GM23338 (cell line): ENCODE measurements at regions not wholly inside any gene's neighbourhood (a gene's known extent, or its start where the extent isn't known, plus 50 kb on each side); places are given as distances from the start of the nearest gene placed in this dataset.

Experiments
- CREB1 ChIP-seq: fragments of 250-450 bp; sonication (Bioruptor Pico); IDR thresholded peaks from 2 replicates; pipeline ENCODE4 v1.5.0; 2020; ENCODE audit warnings: low read depth, mild to moderate bottlenecking, moderate library complexity
- CTCF ChIP-seq, 2 experiments: fragments of 200-600 bp in 1 of 2; sonication (generic) in 1 of 2; conservative IDR thresholded peaks; 2 replicates each; pipeline versions ENCODE4 v1.5.1 to v1.6.1; 2016 to 2017; ENCODE audit warnings: antibody characterized with exemption in 2 of 2, low read depth in 2 of 2, mild to moderate bottlenecking in 2 of 2, moderate library complexity in 1 of 2
- REST ChIP-seq: IDR thresholded peaks from one replicate; pipeline ENCODE4 v1.6.1; 2018; ENCODE audit warnings: antibody characterized with exemption; ENCODE audit not compliant: unreplicated experiment

GRCh38 chr12:22116376-22116775 is 70.4 kb downstream of the CMAS start:
- TF ChIP-seq CTCF (conservative IDR thresholded peaks at IDR 0.05; ENCODE audit: low read depth in 2 of 2): no peak
- no peak for TF ChIP-seq CREB1 (CRISPR knock-in tag)
- TF ChIP-seq REST: no peak
